ENCODE measurements at regions not wholly inside any gene's neighbourhood (a gene's known extent, or its start where the extent isn't known, plus 50 kb on each side); places are given as distances from the start of the nearest gene placed in this dataset.

- TF ChIP-seq CTCF (IDR thresholded peaks at IDR 0.05) (no peak), EZH2 (IDR thresholded peaks at IDR 0.05) (no peak)
Measured at GRCh38 chr4:72842323-72842722, 227.2 kb downstream of the COX18 start.
